AG04450 (cell line): ENCODE measurements at regions not wholly inside any gene's neighbourhood (a gene's known extent, or its start where the extent isn't known, plus 50 kb on each side); places are given as distances from the start of the nearest gene placed in this dataset.

Experiments used
- CTCF ChIA-PET: fragments of 300-600, 350-600 bp; formaldehyde crosslinking; extraction: SDS; loops from one replicate; lab custom pipeline; 2022; ENCODE audit warnings: antibody characterized with exemption, inconsistent platforms; lab: Charles Lee
- POLR2A ChIA-PET: fragments of 350-600 bp; formaldehyde crosslinking; extraction: SDS; loops from one replicate; lab custom pipeline; 2021; ENCODE audit warnings: antibody characterized with exemption, inconsistent platforms; lab: Yijun Ruan, JAX
- DNase-seq: peaks from one replicate; pipeline ENCODE4 v3.0.0-alpha.2; 2011; ENCODE audit warnings: low read depth, low spot score
- H3K27ac ChIP-seq: one replicate; pipeline ENCODE4 v1.5.1; 2012; ENCODE audit warnings: low read depth, low read length, control low read depth
- H3K27me3 ChIP-seq: one replicate; pipeline ENCODE4 v1.6.0; 2012; ENCODE audit warnings: low read length; ENCODE audit not compliant: control insufficient read depth, insufficient read depth
- H3K4me3 ChIP-seq: 2 replicates; pipeline ENCODE4 v1.5.1; 2011; ENCODE audit warnings: mild to moderate bottlenecking, low read depth, low read length, control low read depth
- H3K9me3 ChIP-seq: 2 replicates; pipeline ENCODE4 v1.5.1; 2012; ENCODE audit warnings: low read length; ENCODE audit not compliant: control insufficient read depth, insufficient read depth
- CTCF ChIP-seq: IDR thresholded peaks from 2 replicates; pipeline ENCODE4 v1.5.1; 2011; ENCODE audit warnings: low read depth, low read length, control low read depth, inconsistent platforms

GRCh38 chr4:104967034-104967401, 179.7 kb upstream of the TET2 start:
- Histone ChIP-seq H3K27ac (no peak overlapping the region), H3K4me3 (no peak overlapping the region), H3K27me3 (no peaks in the 10 kb centered on the region), H3K9me3 (no peaks in the 10 kb centered on the region)
- TF ChIP-seq CTCF, result no peak
- ChIA-PET POLR2A (no interaction called here), CTCF (no interaction called here)
- no peak for DNase-seq

GRCh38 chr4:104969394-104970082, 177.1 kb upstream of the TET2 start:
- no peaks in the 10 kb centered on the region for H3K9me3 ChIP-seq
- CTCF ChIA-PET, result interaction anchor here (1.0 kb wide), 1 partner anchor 505 kb away, joined by 4 read pairs; the partner anchor contains the start of gene PPA2
- POLR2A ChIA-PET, result no interaction called here
- H3K27me3 ChIP-seq, result no peaks in the 10 kb centered on the region
- H3K27ac ChIP-seq, result no peak overlapping the region
- TF ChIP-seq CTCF, result no peak
- no peak overlapping the region for H3K4me3 ChIP-seq
- DNase-seq, result no peak

- Histone ChIP-seq H3K27me3 (no peaks in the 10 kb centered on the region), H3K9me3 (no peaks in the 10 kb centered on the region), H3K4me3 (no peak overlapping the region), H3K27ac (no peak overlapping the region)
- ChIA-PET POLR2A (no interaction called here), CTCF (no interaction called here)
- DNase-seq, result no peak
- TF ChIP-seq CTCF, result no peak
These were observed 175.2 kb upstream of the TET2 start for GRCh38 chr4:104971462-104971861.

- no peak overlapping the region for H3K27ac ChIP-seq
- H3K27me3 ChIP-seq, result no peaks in the 10 kb centered on the region
- ChIA-PET CTCF (no interaction called here), POLR2A (no interaction called here)
- no peak for TF ChIP-seq CTCF
- no peaks in the 10 kb centered on the region for H3K9me3 ChIP-seq
- no peak for DNase-seq
- H3K4me3 ChIP-seq, result no peak overlapping the region
These were observed 173.0 kb upstream of the TET2 start for GRCh38 chr4:104973708-104974107.

- CTCF ChIA-PET, result interaction anchor here (1.0 kb wide), 1 partner anchor 10 kb away, joined by 3 read pairs; no protein-coding TSS in a partner anchor
- POLR2A ChIA-PET, result no interaction called here
- no peak overlapping the region for H3K27ac ChIP-seq
- H3K4me3 ChIP-seq, result no peak overlapping the region
- TF ChIP-seq CTCF, result no peak
- DNase-seq, result no peak
- no peaks in the 10 kb centered on the region for H3K9me3 ChIP-seq
- no peaks in the 10 kb centered on the region for H3K27me3 ChIP-seq
These were observed 171.1 kb upstream of the TET2 start for GRCh38 chr4:104975617-104976016.
